H9 (cell line): ENCODE measurements at regions not wholly inside any gene's neighbourhood (a gene's known extent, or its start where the extent isn't known, plus 50 kb on each side); places are given as distances from the start of the nearest gene placed in this dataset.

Experiments
- DNase-seq: peaks from one replicate; pipeline ENCODE4 v3.0.0-alpha.2; 2017
- H2AFZ ChIP-seq: one replicate; pipeline ENCODE4 v1.6.1; 2013; ENCODE audit warnings: mild to moderate bottlenecking, low read length, control low read depth, moderate library complexity
- H2AK5ac ChIP-seq: 2 replicates; pipeline ENCODE4 v1.6.1; 2013; ENCODE audit warnings: low read length, control low read depth, mixed read lengths; ENCODE audit not compliant: insufficient read length
- H2BK120ac ChIP-seq: one replicate; pipeline ENCODE4 v1.6.1; 2013; ENCODE audit warnings: low read depth, mild to moderate bottlenecking, low read length, control low read depth, inconsistent platforms; ENCODE audit not compliant: poor library complexity, severe bottlenecking
- H2BK12ac ChIP-seq: 2 replicates; pipeline ENCODE4 v1.6.1; 2013; ENCODE audit warnings: low read length, control low read depth, mixed read lengths, low read depth; ENCODE audit not compliant: insufficient read length
- H2BK15ac ChIP-seq: 2 replicates; pipeline ENCODE4 v1.6.1; 2013; ENCODE audit warnings: low read depth, low read length, control low read depth
- H2BK20ac ChIP-seq: one replicate; pipeline ENCODE4 v1.6.1; 2013; ENCODE audit warnings: low read depth, mild to moderate bottlenecking, low read length, control low read depth, inconsistent platforms; ENCODE audit not compliant: poor library complexity, severe bottlenecking
- H2BK5ac ChIP-seq: 2 replicates; pipeline ENCODE4 v1.6.1; 2013; ENCODE audit warnings: low read length, control low read depth, mixed read lengths; ENCODE audit not compliant: insufficient read length
- H3K14ac ChIP-seq: 2 replicates; pipeline ENCODE4 v1.6.1; 2013; ENCODE audit warnings: low read length, control low read depth; ENCODE audit not compliant: insufficient read depth
- H3K18ac ChIP-seq: 2 replicates; pipeline ENCODE4 v1.6.1; 2013; ENCODE audit warnings: low read depth, mild to moderate bottlenecking, mixed read lengths, low read length, control low read depth; ENCODE audit not compliant: insufficient read length
- H3K23ac ChIP-seq: 2 replicates; pipeline ENCODE4 v1.6.1; 2013; ENCODE audit warnings: low read length, control low read depth, mixed read lengths, low read depth; ENCODE audit not compliant: insufficient read length
- H3K23me2 ChIP-seq: 2 replicates; pipeline ENCODE4 v1.6.1; 2013; ENCODE audit warnings: low read depth, mild to moderate bottlenecking, mixed read lengths, low read length, control low read depth; ENCODE audit not compliant: insufficient read length, poor library complexity, severe bottlenecking
- H3K27ac ChIP-seq: 2 replicates; pipeline ENCODE4 v1.5.1; 2013; ENCODE audit warnings: low read length, control low read depth, mixed read lengths, low read depth; ENCODE audit not compliant: insufficient read length
- H3K27me3 ChIP-seq: 2 replicates; pipeline ENCODE4 v1.6.1; 2013; ENCODE audit warnings: low read length, control low read depth, inconsistent platforms; ENCODE audit not compliant: insufficient read depth
- H3K4ac ChIP-seq: 2 replicates; pipeline ENCODE4 v1.6.1; 2013; ENCODE audit warnings: low read depth, mild to moderate bottlenecking, control low read depth, inconsistent platforms, low read length, moderate library complexity
- H3K4me1 ChIP-seq: 2 replicates; pipeline ENCODE4 v1.6.1; 2013; ENCODE audit warnings: low read length, control low read depth, inconsistent platforms; ENCODE audit not compliant: insufficient read depth
- H3K4me2 ChIP-seq: 2 replicates; pipeline ENCODE4 v1.6.1; 2013; ENCODE audit warnings: low read length, control low read depth, mixed read lengths; ENCODE audit not compliant: insufficient read length, insufficient read depth
- H3K56ac ChIP-seq: 2 replicates; pipeline ENCODE4 v1.6.1; 2013; ENCODE audit warnings: low read depth, mild to moderate bottlenecking, mixed read lengths, low read length, control low read depth; ENCODE audit not compliant: insufficient read length
- H3K79me1 ChIP-seq: 2 replicates; pipeline ENCODE4 v1.6.1; 2013; ENCODE audit warnings: low read depth, mild to moderate bottlenecking, moderate library complexity, low read length, control low read depth, inconsistent platforms; ENCODE audit not compliant: insufficient read depth, poor library complexity, severe bottlenecking
- H3K79me2 ChIP-seq: 2 replicates; pipeline ENCODE4 v1.6.1; 2013; ENCODE audit warnings: low read length, control low read depth, inconsistent platforms; ENCODE audit not compliant: insufficient read depth
- H3K9ac ChIP-seq: 2 replicates; pipeline ENCODE4 v1.6.1; 2013; ENCODE audit warnings: low read length, control low read depth, mixed read lengths; ENCODE audit not compliant: insufficient read length; ENCODE audit errors: extremely low read depth
- H3K9me3 ChIP-seq: one replicate; pipeline ENCODE4 v1.6.1; 2013; ENCODE audit warnings: low read depth, low read length, inconsistent platforms; ENCODE audit not compliant: control insufficient read depth
- H3T11ph ChIP-seq: one replicate; pipeline ENCODE4 v1.6.1; 2013; ENCODE audit warnings: mild to moderate bottlenecking, low read length, control low read depth, inconsistent platforms
- H4K20me1 ChIP-seq: one replicate; pipeline ENCODE4 v1.6.1; 2013; ENCODE audit not compliant: control insufficient read depth, insufficient read length, insufficient read depth
- H4K5ac ChIP-seq: 2 replicates; pipeline ENCODE4 v1.6.1; 2013; ENCODE audit warnings: low read depth, mild to moderate bottlenecking, mixed read lengths, low read length, control low read depth; ENCODE audit not compliant: insufficient read length
- H4K8ac ChIP-seq: replicated peaks from 2 replicates; pipeline ENCODE4 v1.6.1; 2013; ENCODE audit warnings: low read length, control low read depth, mixed read lengths, low read depth; ENCODE audit not compliant: insufficient read length
- H4K91ac ChIP-seq: 2 replicates; pipeline ENCODE4 v1.6.1; 2013; ENCODE audit warnings: low read depth, mild to moderate bottlenecking, moderate library complexity, mixed read lengths, low read length, control low read depth; ENCODE audit not compliant: insufficient read length
- H3K27ac Mint-ChIP-seq, 3 experiments: 2 replicates in 2 of 3; 3 replicates in 1 of 3; pipeline ENCODE4 v1.8.0; 2020 to 2021; ENCODE audit warnings: mixed read lengths in 3 of 3, mild to moderate bottlenecking in 1 of 3, moderate library complexity in 1 of 3
- H3K27me3 Mint-ChIP-seq: 2 replicates; pipeline ENCODE4 v1.8.0; 2021; ENCODE audit warnings: low read depth, mild to moderate bottlenecking, moderate library complexity, mixed read lengths
- H3K36me3 Mint-ChIP-seq, 3 experiments: 2 replicates in 2 of 3; 3 replicates in 1 of 3; pipeline ENCODE4 v1.8.0; 2020 to 2021; ENCODE audit warnings: low read depth in 3 of 3, mixed read lengths in 3 of 3; ENCODE audit not compliant: insufficient read depth in 1 of 3
- H3K4me1 Mint-ChIP-seq, 2 experiments: 2 replicates each; pipeline ENCODE4 v1.8.0; 2020; ENCODE audit warnings: mixed read lengths in 2 of 2
- H3K4me3 Mint-ChIP-seq, 2 experiments: 2 replicates in 1 of 2; 3 replicates in 1 of 2; pipeline ENCODE4 v1.8.0; 2020 to 2021; ENCODE audit warnings: mild to moderate bottlenecking in 2 of 2, mixed read lengths in 2 of 2, moderate library complexity in 1 of 2
- H3K9me3 Mint-ChIP-seq, 2 experiments: 2 replicates in 1 of 2; 3 replicates in 1 of 2; pipeline ENCODE4 v1.8.0; 2020; ENCODE audit warnings: mild to moderate bottlenecking in 2 of 2, mixed read lengths in 2 of 2, moderate library complexity in 1 of 2
- CTCF ChIP-seq: fragments of 200-600 bp; sonication (generic); conservative IDR thresholded peaks from 3 replicates; pipeline ENCODE4 v1.8.0; 2021; ENCODE audit warnings: antibody characterized with exemption, mild to moderate bottlenecking
- WGBS: extraction: QIAGEN DNeasy Blood & Tissue Kit; methylation state at CpG from one replicate; pipeline ENCODE4 v1.1.7; 2013; ENCODE audit warnings: missing lambda C conversion rate, low lambda C conversion rate, mixed read lengths; ENCODE audit not compliant: insufficient read length; ENCODE audit errors: extremely low coverage; 5-methylcytosine and 5-hydroxymethylcytosine counted together

GRCh38 chr15:31446546-31446945 is 119.9 kb downstream of the KLF13 start:
- Histone ChIP-seq H3K79me1 (no peaks in the 10 kb centered on the region), H3K4ac (no peak overlapping the region), H4K20me1 (no peaks in the 10 kb centered on the region), H2BK20ac (no peak overlapping the region), H3K4me2 (no peak overlapping the region), H3K9me3 (no peaks in the 10 kb centered on the region), H3K4me1 (no peaks in the 10 kb centered on the region), H3K27ac (no peak overlapping the region), H4K5ac (no peak overlapping the region), H2BK12ac (no peak overlapping the region), H3K79me2 (no peaks in the 10 kb centered on the region), H3K9ac (no peak overlapping the region), H4K8ac (no peak overlapping the region), H3K14ac (no peak overlapping the region), H2BK5ac (no peak overlapping the region), H2AFZ (no peak overlapping the region), H3K56ac (no peak overlapping the region), H2BK15ac (no peak overlapping the region), H3K27me3 (no peaks in the 10 kb centered on the region), H3K23ac (no peak overlapping the region), H2BK120ac (no peak overlapping the region), H4K91ac (no peak overlapping the region), H3K18ac (no peak overlapping the region), H3K23me2 (no peaks in the 10 kb centered on the region), H2AK5ac (no peak overlapping the region), H3T11ph (no peak overlapping the region)
- no peaks in the 10 kb centered on the region for H3K9me3 Mint-ChIP-seq
- no peak for TF ChIP-seq CTCF
- H3K27ac Mint-ChIP-seq: no peak overlapping the region
- H3K36me3 Mint-ChIP-seq: no peaks in the 10 kb centered on the region
- H3K27me3 Mint-ChIP-seq: peaks cover 15% of the 10 kb centered on the region
- H3K4me1 Mint-ChIP-seq: peaks cover 9 to 10% of the 10 kb centered on the region in 2 experiments
- no peak overlapping the region for H3K4me3 Mint-ChIP-seq
- WGBS: no CpG with 5 or more reads among the region's 7 CpGs
- no peak for DNase-seq
